ENCODE measurements at regions not wholly inside any gene's neighbourhood (a gene's known extent, or its start where the extent isn't known, plus 50 kb on each side); places are given as distances from the start of the nearest gene placed in this dataset.

DNA sequence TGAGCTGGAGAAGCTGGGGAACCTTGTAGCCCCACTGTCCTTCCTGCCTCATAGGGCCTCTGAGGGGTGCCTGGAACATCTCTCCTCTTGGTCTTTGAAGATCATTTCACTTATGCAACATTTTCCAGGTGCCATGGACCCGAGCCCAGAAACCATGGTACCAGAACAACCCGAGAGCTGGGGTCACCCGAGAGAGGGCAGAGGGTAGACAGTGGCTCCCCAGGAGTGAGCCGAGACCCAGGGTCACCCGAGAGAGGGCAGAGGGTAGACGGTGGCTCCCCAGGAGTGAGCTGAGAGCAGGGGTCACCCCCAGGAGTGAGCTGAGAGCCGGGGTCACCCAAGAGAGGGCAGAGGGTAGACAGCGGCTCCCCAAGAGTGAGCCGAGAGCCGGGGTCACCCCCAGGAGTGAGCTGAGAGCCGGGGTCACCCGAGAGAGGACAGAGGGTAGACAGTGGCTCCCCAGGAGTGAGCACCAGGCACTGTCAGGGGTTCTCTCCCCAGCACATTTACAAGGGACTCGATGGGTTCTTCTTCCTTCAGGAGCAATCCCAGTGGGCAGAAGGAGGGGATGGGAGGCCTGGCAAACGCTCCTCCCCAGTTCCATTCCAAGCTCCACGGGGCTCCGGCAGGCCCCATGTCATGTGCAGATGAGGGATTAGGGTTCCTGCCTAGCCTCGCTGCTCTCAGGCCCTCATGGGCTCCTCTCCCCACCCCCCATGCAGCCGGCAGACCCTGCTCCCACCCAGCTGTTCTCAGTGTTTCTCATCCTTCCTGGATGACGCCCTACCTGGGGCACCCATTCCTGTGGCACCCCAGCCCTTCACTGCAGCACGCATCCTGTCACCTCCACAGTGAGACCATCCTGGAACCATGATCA lies 163.5 kb downstream of the RTP5 start:
- no TSS peak for BruUV-seq (replicated peaks)
- POLR2A ChIA-PET: no interaction called here
- H3K27ac Mint-ChIP-seq (ENCODE audit: unreplicated experiment): no peak overlapping the region
- H3K36me3 Mint-ChIP-seq (ENCODE audit: insufficient read depth, unreplicated experiment): no peaks in the 10 kb centered on the region
- Histone ChIP-seq H3K4me1 (no peaks in the 10 kb centered on the region), H3K4me3 (ENCODE audit: low read depth, low read length) (no peak overlapping the region), H3K9me3 (no peaks in the 10 kb centered on the region), H3K36me3 (ENCODE audit: control insufficient read depth, insufficient read depth, low read length) (no peaks in the 10 kb centered on the region), H3K27me3 (replicated peaks; ENCODE audit: control insufficient read depth, insufficient read depth, low read length) (no peaks in the 10 kb centered on the region; the same call in 1 of the 2 replicates)
- intact Hi-C loops (cut with micrococcal nuclease; ENCODE audit: unreplicated experiment): no loop called here
- H3K9me3 Mint-ChIP-seq (ENCODE audit: unreplicated experiment): no peaks in the 10 kb centered on the region
- peaks cover 27% of the 10 kb centered on the region for H3K27me3 Mint-ChIP-seq (ENCODE audit: insufficient read depth, unreplicated experiment)
- H3K4me3 Mint-ChIP-seq (ENCODE audit: unreplicated experiment): no peak overlapping the region
- H3K4me1 Mint-ChIP-seq (ENCODE audit: low read depth, unreplicated experiment): no peaks in the 10 kb centered on the region
- CTCF ChIA-PET: no interaction called here
- DNase-seq: no peak
- TF ChIP-seq, protein P1, sequence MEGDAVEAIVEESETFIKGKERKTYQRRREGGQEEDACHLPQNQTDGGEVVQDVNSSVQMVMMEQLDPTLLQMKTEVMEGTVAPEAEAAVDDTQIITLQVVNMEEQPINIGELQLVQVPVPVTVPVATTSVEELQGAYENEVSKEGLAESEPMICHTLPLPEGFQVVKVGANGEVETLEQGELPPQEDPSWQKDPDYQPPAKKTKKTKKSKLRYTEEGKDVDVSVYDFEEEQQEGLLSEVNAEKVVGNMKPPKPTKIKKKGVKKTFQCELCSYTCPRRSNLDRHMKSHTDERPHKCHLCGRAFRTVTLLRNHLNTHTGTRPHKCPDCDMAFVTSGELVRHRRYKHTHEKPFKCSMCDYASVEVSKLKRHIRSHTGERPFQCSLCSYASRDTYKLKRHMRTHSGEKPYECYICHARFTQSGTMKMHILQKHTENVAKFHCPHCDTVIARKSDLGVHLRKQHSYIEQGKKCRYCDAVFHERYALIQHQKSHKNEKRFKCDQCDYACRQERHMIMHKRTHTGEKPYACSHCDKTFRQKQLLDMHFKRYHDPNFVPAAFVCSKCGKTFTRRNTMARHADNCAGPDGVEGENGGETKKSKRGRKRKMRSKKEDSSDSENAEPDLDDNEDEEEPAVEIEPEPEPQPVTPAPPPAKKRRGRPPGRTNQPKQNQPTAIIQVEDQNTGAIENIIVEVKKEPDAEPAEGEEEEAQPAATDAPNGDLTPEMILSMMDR (IDR thresholded peaks at IDR 0.05; ENCODE audit: insufficient read depth in 1 of 2, low read depth in 1 of 2, low read length in 1 of 2, severe bottlenecking in 1 of 2, unreplicated experiment in 1 of 2): no peak

DNA sequence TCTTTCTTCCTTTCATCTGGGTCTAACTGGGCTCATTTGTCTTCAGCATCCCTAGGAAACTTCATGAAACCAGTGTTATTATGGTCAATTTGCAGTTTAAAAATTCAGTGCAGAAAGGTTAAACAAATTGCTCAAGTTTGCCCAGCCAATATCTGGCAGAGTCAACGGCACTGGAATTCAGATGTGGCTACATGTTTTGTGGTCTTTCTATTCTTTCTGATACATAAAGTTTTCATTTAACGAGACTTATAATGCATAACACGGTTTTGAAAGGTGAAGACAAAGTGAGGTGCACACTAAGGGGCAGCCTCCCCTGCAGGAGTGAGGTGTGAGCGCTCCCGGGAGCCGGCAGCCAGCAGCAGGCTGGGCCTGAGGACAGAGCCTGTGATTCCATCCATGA lies 164.6 kb downstream of the RTP5 start:
- H3K36me3 Mint-ChIP-seq (ENCODE audit: insufficient read depth, unreplicated experiment): no peaks in the 10 kb centered on the region
- H3K9me3 Mint-ChIP-seq (ENCODE audit: unreplicated experiment): no peaks in the 10 kb centered on the region
- intact Hi-C loops (cut with micrococcal nuclease; ENCODE audit: unreplicated experiment): no loop called here
- H3K4me3 Mint-ChIP-seq (ENCODE audit: unreplicated experiment): no peak overlapping the region
- H3K4me1 ChIP-seq: no peaks in the 10 kb centered on the region
- no peak overlapping the region for H3K27ac Mint-ChIP-seq (ENCODE audit: unreplicated experiment)
- POLR2A ChIA-PET: no interaction called here
- CTCF ChIA-PET: no interaction called here
- no TSS peak for BruUV-seq (replicated peaks)
- TF ChIP-seq, protein P1 (IDR thresholded peaks at IDR 0.05; ENCODE audit: insufficient read depth in 1 of 2, low read depth in 1 of 2, low read length in 1 of 2, severe bottlenecking in 1 of 2, unreplicated experiment in 1 of 2): no peak
- peaks cover 23% of the 10 kb centered on the region for H3K27me3 Mint-ChIP-seq (ENCODE audit: insufficient read depth, unreplicated experiment)
- no peak for DNase-seq
- H3K9me3 ChIP-seq: no peaks in the 10 kb centered on the region
- no peaks in the 10 kb centered on the region for H3K36me3 ChIP-seq (ENCODE audit: control insufficient read depth, insufficient read depth, low read length)
- no peaks in the 10 kb centered on the region; the same call in 1 of the 2 replicates for H3K27me3 ChIP-seq (replicated peaks; ENCODE audit: control insufficient read depth, insufficient read depth, low read length)
- H3K4me1 Mint-ChIP-seq (ENCODE audit: low read depth, unreplicated experiment): no peaks in the 10 kb centered on the region
- H3K4me3 ChIP-seq (ENCODE audit: low read depth, low read length): no peak overlapping the region

DNA sequence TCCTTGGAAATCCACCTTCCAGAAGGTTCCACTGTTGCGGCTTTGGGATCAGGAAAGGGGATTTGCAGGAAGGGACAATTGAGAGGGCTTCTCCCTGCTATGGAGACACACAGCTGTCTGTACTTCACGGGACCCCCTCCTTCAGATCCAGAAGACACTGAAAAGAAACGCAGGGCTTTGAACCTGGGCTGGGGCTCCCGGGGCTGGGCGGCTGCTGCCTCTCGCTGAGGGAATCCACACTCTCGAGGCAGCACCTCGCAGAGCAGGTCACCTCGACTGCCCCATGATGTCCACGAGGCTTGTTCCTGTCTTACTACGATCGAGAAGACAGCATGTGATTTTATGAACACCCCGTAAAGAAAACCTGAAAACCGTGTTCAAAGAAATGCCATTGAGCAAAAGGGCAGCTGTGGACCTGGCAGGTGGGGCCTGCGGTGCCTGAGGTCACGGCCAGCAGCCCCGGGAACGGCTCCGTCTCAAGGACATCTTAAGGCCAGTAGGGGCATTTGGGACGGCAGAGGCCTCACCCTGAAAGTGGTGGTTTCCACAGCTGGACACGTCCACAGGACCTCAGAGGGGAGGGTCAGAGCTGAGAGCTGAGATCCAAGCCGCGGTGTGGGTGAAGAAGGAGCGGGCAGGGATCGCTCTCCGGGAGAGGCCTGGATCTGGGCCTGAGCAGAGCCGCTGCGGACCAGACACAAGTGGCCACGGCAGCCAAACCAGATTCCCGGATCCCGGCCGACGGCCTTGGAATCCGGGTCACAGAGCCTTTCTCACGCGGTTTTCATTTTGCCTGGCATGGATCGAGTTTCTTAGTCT lies 165.7 kb downstream of the RTP5 start:
- Mint-ChIP-seq H3K36me3 (ENCODE audit: insufficient read depth, unreplicated experiment) (no peaks in the 10 kb centered on the region), H3K27me3 (ENCODE audit: insufficient read depth, unreplicated experiment) (peaks cover 21% of the 10 kb centered on the region), H3K9me3 (ENCODE audit: unreplicated experiment) (no peaks in the 10 kb centered on the region), H3K4me3 (ENCODE audit: unreplicated experiment) (no peak overlapping the region), H3K27ac (ENCODE audit: unreplicated experiment) (no peak overlapping the region), H3K4me1 (ENCODE audit: low read depth, unreplicated experiment) (no peaks in the 10 kb centered on the region)
- Histone ChIP-seq H3K9me3 (no peaks in the 10 kb centered on the region), H3K4me3 (ENCODE audit: low read depth, low read length) (no peak overlapping the region), H3K36me3 (ENCODE audit: control insufficient read depth, insufficient read depth, low read length) (no peaks in the 10 kb centered on the region), H3K27me3 (replicated peaks; ENCODE audit: control insufficient read depth, insufficient read depth, low read length) (no peaks in the 10 kb centered on the region; the same call in 1 of the 2 replicates), H3K4me1 (no peaks in the 10 kb centered on the region)
- BruUV-seq (replicated peaks): no TSS peak
- ChIA-PET POLR2A (no interaction called here), CTCF (no interaction called here)
- TF ChIP-seq, protein P1 (IDR thresholded peaks at IDR 0.05; ENCODE audit: insufficient read depth in 1 of 2, low read depth in 1 of 2, low read length in 1 of 2, severe bottlenecking in 1 of 2, unreplicated experiment in 1 of 2): no peak
- DNase-seq: no peak
- intact Hi-C loops (cut with micrococcal nuclease; ENCODE audit: unreplicated experiment): no loop called here
